GM21786 (cell line): ENCODE measurements at regions not wholly inside any gene's neighbourhood (a gene's known extent, or its start where the extent isn't known, plus 50 kb on each side); places are given as distances from the start of the nearest gene placed in this dataset.
"Not testable (repeated sequence)": the region's sequence is repeated elsewhere in the genome, so short reads cannot be mapped to it uniquely, and the experiment has no call there.

Experiments used
- ATAC-seq: cut with Tn5 transposase; IDR thresholded peaks from one replicate; pipeline ENCODE4 v1.9.1; 2021; ENCODE audit not compliant: unreplicated experiment

GRCh38 chr2:144020047-144020446 is 499.9 kb downstream of the ZEB2 start:
- no peak for ATAC-seq

- no peak for ATAC-seq
Observed at GRCh38 chr2:144015655-144016245, 504.2 kb downstream of the ZEB2 start.

GRCh38 chr2:144015036-144015435 is 504.9 kb downstream of the ZEB2 start:
- ATAC-seq = no peak

- no peak for ATAC-seq
Observed at GRCh38 chr2:144014103-144014502, 505.8 kb downstream of the ZEB2 start.

- ATAC-seq = no peak
Observed at GRCh38 chr2:144012304-144012703, 507.6 kb downstream of the ZEB2 start.

GRCh38 chr2:144011553-144011952 is 508.4 kb downstream of the ZEB2 start:
- peak; percentile 60 for ATAC-seq

- ATAC-seq = no peak
Observed at GRCh38 chr2:144011098-144011497, 508.8 kb downstream of the ZEB2 start.

- ATAC-seq = no peak
Observed at GRCh38 chr2:144010096-144010836, 509.7 kb downstream of the ZEB2 start.

GRCh38 chr2:144006139-144006538 is 513.8 kb downstream of the ZEB2 start:
- ATAC-seq = no peak

GRCh38 chr2:144004742-144005141 is 515.2 kb downstream of the ZEB2 start:
- no peak for ATAC-seq

GRCh38 chr2:144003460-144004075 is 516.4 kb downstream of the ZEB2 start:
- no peak for ATAC-seq

GRCh38 chr2:143996974-143997373 is 522.9 kb downstream of the ZEB2 start:
- no peak for ATAC-seq

GRCh38 chr2:143994961-143995360 is 525.0 kb downstream of the ZEB2 start:
- ATAC-seq = no peak

- not testable (repeated sequence) for ATAC-seq
Observed at GRCh38 chr2:143991596-143991995, 528.3 kb downstream of the ZEB2 start.

- ATAC-seq = no peak
Observed at GRCh38 chr2:143988082-143988481, 531.8 kb downstream of the ZEB2 start.

- ATAC-seq = no peak
Observed at GRCh38 chr2:143981428-143981827, 538.5 kb downstream of the ZEB2 start.

GRCh38 chr2:143977356-143977755 is 542.6 kb downstream of the ZEB2 start:
- ATAC-seq = no peak

GRCh38 chr2:143975216-143975615 is 544.7 kb downstream of the ZEB2 start:
- no peak for ATAC-seq

GRCh38 chr2:143974262-143974661 is 545.7 kb downstream of the ZEB2 start:
- ATAC-seq = no peak

GRCh38 chr2:143968860-143969259 is 551.1 kb downstream of the ZEB2 start:
- no peak for ATAC-seq

- no peak for ATAC-seq
Observed at GRCh38 chr2:143968360-143968759, 551.6 kb downstream of the ZEB2 start.

GRCh38 chr2:143965493-143966164 is 554.3 kb downstream of the ZEB2 start:
- ATAC-seq = no peak
